ENCODE measurements at regions not wholly inside any gene's neighbourhood (a gene's known extent, or its start where the extent isn't known, plus 50 kb on each side); places are given as distances from the start of the nearest gene placed in this dataset.
"Not testable (repeated sequence)": the region's sequence is repeated elsewhere in the genome, so short reads cannot be mapped to it uniquely, and the experiment has no call there.

- in situ Hi-C loops (cut with HindIII; ENCODE audit: low sequenced_read_pairs) = no loop called here
Measured at GRCh38 chr3:117863146-117863545, 1153.6 kb downstream of the TUSC7 start.

GRCh38 chr3:117865338-117865737, 1155.8 kb downstream of the TUSC7 start:
- in situ Hi-C loops (cut with HindIII; ENCODE audit: low sequenced_read_pairs) = no loop called here
- H3K4me3 ChIP-seq (ENCODE audit: low read depth, low read length) = no peak overlapping the region

More at GRCh38 chr3:117863146-117863545, 1153.6 kb downstream of the TUSC7 start:
- DNase-seq (ENCODE audit: low read depth, low spot score) = no peak
- no peak for TF ChIP-seq CTCF (IDR thresholded peaks at IDR 0.05; ENCODE audit: low read depth, low read length)
- no peak overlapping the region for H3K4me3 ChIP-seq (ENCODE audit: low read depth, low read length)

GRCh38 chr3:117868766-117869165, 1159.2 kb downstream of the TUSC7 start:
- no peak for DNase-seq (ENCODE audit: low read depth, low spot score)
- in situ Hi-C loops (cut with HindIII; ENCODE audit: low sequenced_read_pairs) = no loop called here
- H3K4me3 ChIP-seq (ENCODE audit: low read depth, low read length) = no peak overlapping the region
- no peak for TF ChIP-seq CTCF (IDR thresholded peaks at IDR 0.05; ENCODE audit: low read depth, low read length)

More at GRCh38 chr3:117865338-117865737, 1155.8 kb downstream of the TUSC7 start:
- TF ChIP-seq CTCF (IDR thresholded peaks at IDR 0.05; ENCODE audit: low read depth, low read length) = no peak
- no peak for DNase-seq (ENCODE audit: low read depth, low spot score)

- no peak for DNase-seq (ENCODE audit: low read depth, low spot score)
- no peak for TF ChIP-seq CTCF (IDR thresholded peaks at IDR 0.05; ENCODE audit: low read depth, low read length)
- H3K4me3 ChIP-seq (ENCODE audit: low read depth, low read length) = no peak overlapping the region
- in situ Hi-C loops (cut with HindIII; ENCODE audit: low sequenced_read_pairs) = no loop called here
Measured at GRCh38 chr3:117871934-117872333, 1162.4 kb downstream of the TUSC7 start.

- DNase-seq (ENCODE audit: low read depth, low spot score); H3K4me3 ChIP-seq (ENCODE audit: low read depth, low read length); in situ Hi-C loops (cut with HindIII; ENCODE audit: low sequenced_read_pairs): not testable (repeated sequence)
Measured at GRCh38 chr3:117872594-117873248, 1161.9 kb downstream of the IGSF11 start.

- H3K4me3 ChIP-seq (ENCODE audit: low read depth, low read length) = no peak overlapping the region
- in situ Hi-C loops (cut with HindIII; ENCODE audit: low sequenced_read_pairs) = no loop called here
- no peak for TF ChIP-seq CTCF (IDR thresholded peaks at IDR 0.05; ENCODE audit: low read depth, low read length)
- DNase-seq (ENCODE audit: low read depth, low spot score) = no peak
Measured at GRCh38 chr3:117873249-117873600, 1161.4 kb downstream of the IGSF11 start.

GRCh38 chr3:117874028-117874690, 1160.5 kb downstream of the IGSF11 start:
- in situ Hi-C loops (cut with HindIII; ENCODE audit: low sequenced_read_pairs) = no loop called here
- no peak overlapping the region for H3K4me3 ChIP-seq (ENCODE audit: low read depth, low read length)
- DNase-seq (ENCODE audit: low read depth, low spot score) = no peak
- no peak for TF ChIP-seq CTCF (IDR thresholded peaks at IDR 0.05; ENCODE audit: low read depth, low read length)

Data from astrocyte of the spinal cord (primary cell).